ENCODE measurements at regions not wholly inside any gene's neighbourhood (a gene's known extent, or its start where the extent isn't known, plus 50 kb on each side); places are given as distances from the start of the nearest gene placed in this dataset.

DNA sequence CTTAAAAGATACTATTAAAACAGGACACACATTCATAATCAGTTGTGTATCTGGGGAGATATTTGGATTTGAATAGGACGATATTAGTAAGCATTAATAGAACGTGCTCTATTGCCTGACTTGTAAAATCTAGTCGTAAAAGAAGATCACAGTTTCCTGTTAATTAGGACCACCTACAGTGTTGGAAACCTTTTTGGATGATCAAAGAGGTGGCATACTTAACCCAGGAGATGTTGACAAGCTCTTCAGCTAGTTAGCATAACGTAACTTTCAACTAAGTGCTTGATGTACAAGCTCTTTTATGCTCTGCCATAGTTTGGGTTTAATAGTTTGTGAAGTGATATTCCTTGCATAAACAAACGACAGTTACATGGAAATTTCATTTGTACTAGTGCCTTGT lies 293.3 kb upstream of the NR5A2 start:
- TF ChIP-seq CTCF (IDR thresholded peaks at IDR 0.05; ENCODE audit: low read depth, low read length): no peak
- TF ChIP-seq EZH2phosphoT487 (IDR thresholded peaks at IDR 0.05; ENCODE audit: low read depth): no peak

Data from OCI-LY3 (cell line).